ENCODE measurements at regions not wholly inside any gene's neighbourhood (a gene's known extent, or its start where the extent isn't known, plus 50 kb on each side); places are given as distances from the start of the nearest gene placed in this dataset.

DNA sequence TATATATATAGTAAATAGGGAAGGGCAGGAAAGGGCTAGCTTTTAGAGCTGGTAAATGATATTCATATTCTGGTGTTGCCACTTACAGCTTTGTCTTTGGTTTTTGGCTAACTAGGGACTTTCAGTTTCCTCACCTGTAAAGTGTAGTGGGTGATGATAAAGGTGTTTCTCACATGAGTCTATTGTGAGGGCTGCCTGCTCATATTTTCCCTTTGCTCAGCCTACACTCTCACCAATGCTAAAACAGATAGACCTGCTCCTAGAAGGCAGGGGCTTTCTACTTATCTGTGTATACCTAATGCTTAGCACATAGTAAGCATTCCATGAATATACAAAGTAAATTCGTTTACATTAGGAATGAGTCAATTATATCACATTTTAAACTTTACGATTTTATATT is 137.2 kb upstream of the HS3ST1 start:
- TF ChIP-seq EP300 (IDR thresholded peaks at IDR 0.05; ENCODE audit: low read depth) (no peak), POLR2AphosphoS5 (IDR thresholded peaks at IDR 0.05) (no peak), POLR2A (IDR thresholded peaks at IDR 0.05) (no peak)
- TF ChIP-seq, protein P1, sequence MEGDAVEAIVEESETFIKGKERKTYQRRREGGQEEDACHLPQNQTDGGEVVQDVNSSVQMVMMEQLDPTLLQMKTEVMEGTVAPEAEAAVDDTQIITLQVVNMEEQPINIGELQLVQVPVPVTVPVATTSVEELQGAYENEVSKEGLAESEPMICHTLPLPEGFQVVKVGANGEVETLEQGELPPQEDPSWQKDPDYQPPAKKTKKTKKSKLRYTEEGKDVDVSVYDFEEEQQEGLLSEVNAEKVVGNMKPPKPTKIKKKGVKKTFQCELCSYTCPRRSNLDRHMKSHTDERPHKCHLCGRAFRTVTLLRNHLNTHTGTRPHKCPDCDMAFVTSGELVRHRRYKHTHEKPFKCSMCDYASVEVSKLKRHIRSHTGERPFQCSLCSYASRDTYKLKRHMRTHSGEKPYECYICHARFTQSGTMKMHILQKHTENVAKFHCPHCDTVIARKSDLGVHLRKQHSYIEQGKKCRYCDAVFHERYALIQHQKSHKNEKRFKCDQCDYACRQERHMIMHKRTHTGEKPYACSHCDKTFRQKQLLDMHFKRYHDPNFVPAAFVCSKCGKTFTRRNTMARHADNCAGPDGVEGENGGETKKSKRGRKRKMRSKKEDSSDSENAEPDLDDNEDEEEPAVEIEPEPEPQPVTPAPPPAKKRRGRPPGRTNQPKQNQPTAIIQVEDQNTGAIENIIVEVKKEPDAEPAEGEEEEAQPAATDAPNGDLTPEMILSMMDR (IDR thresholded peaks at IDR 0.05): no peak

Measured in transverse colon (tissue), 4 donors.